Osteocyte (in vitro differentiated cells): ENCODE measurements at regions not wholly inside any gene's neighbourhood (a gene's known extent, or its start where the extent isn't known, plus 50 kb on each side); places are given as distances from the start of the nearest gene placed in this dataset.
"Not testable (repeated sequence)": the region's sequence is repeated elsewhere in the genome, so short reads cannot be mapped to it uniquely, and the experiment has no call there.

Experiments used
- DNase-seq: peaks from one replicate; pipeline ENCODE4 v3.0.0; 2021; ENCODE audit warnings: mixed read lengths; ENCODE audit not compliant: unreplicated experiment; ENCODE audit errors: extremely low spot score
- H3K27ac Mint-ChIP-seq: one replicate; pipeline ENCODE4 v1.8.0; 2021; ENCODE audit warnings: mild to moderate bottlenecking, mixed read lengths; ENCODE audit not compliant: unreplicated experiment
- H3K27me3 Mint-ChIP-seq: one replicate; pipeline ENCODE4 v1.8.0; 2021; ENCODE audit warnings: mixed read lengths; ENCODE audit not compliant: unreplicated experiment
- H3K36me3 Mint-ChIP-seq: one replicate; pipeline ENCODE4 v1.8.0; 2021; ENCODE audit warnings: mixed read lengths; ENCODE audit not compliant: unreplicated experiment
- H3K4me1 Mint-ChIP-seq: one replicate; pipeline ENCODE4 v1.8.0; 2021; ENCODE audit warnings: mixed read lengths; ENCODE audit not compliant: unreplicated experiment
- H3K4me3 Mint-ChIP-seq: one replicate; pipeline ENCODE4 v1.8.0; 2021; ENCODE audit warnings: mild to moderate bottlenecking, moderate library complexity, mixed read lengths; ENCODE audit not compliant: unreplicated experiment
- H3K9me3 Mint-ChIP-seq: one replicate; pipeline ENCODE4 v1.8.0; 2021; ENCODE audit warnings: mixed read lengths; ENCODE audit not compliant: unreplicated experiment
- CTCF ChIP-seq: fragments of 200-600 bp; sonication (generic); IDR thresholded peaks from 2 replicates; pipeline ENCODE4 v1.5.0; 2021; ENCODE audit warnings: antibody characterized with exemption, mild to moderate bottlenecking, moderate library complexity

GRCh38 chrX:83416273-83416672 is 91.8 kb upstream of the POU3F4 start:
- Mint-ChIP-seq H3K4me1 (no peaks in the 10 kb centered on the region), H3K9me3 (peaks cover 40% of the 10 kb centered on the region), H3K27me3 (no peaks in the 10 kb centered on the region), H3K27ac (no peak overlapping the region), H3K36me3 (no peaks in the 10 kb centered on the region), H3K4me3 (no peak overlapping the region)
- TF ChIP-seq CTCF, result no peak
- no peak for DNase-seq

GRCh38 chrX:83419030-83419792 is 88.9 kb upstream of the POU3F4 start:
- Mint-ChIP-seq H3K9me3 (peaks cover 52% of the 10 kb centered on the region), H3K27me3 (no peaks in the 10 kb centered on the region), H3K4me3 (no peak overlapping the region), H3K27ac (no peak overlapping the region), H3K4me1 (no peaks in the 10 kb centered on the region), H3K36me3 (no peaks in the 10 kb centered on the region)
- DNase-seq, result no peak
- TF ChIP-seq CTCF, result no peak

DNA sequence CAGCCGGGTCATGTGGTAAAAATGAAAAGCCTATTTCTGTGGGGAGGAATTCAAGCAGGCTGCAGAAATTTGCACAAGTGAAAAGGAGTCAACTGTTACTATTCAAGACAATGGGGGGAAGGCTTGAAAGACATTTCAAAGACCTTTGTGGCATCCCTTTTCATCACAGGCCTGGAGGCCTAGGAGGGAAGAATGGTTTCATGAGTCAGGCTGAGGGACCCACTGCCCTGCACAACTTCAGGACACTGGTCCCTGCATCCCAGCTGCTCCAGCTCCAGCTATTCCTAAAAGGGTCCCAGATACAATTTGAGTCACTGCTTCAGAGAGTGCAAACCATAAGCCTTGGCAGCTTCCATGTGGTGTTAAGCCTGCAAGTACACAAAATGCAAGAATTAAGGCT is 85.3 kb upstream of the POU3F4 start:
- no peak overlapping the region for H3K4me3 Mint-ChIP-seq
- H3K9me3 Mint-ChIP-seq, result peaks cover 70% of the 10 kb centered on the region
- no peaks in the 10 kb centered on the region for H3K4me1 Mint-ChIP-seq
- no peak overlapping the region for H3K27ac Mint-ChIP-seq
- no peak for DNase-seq
- TF ChIP-seq CTCF, result no peak
- no peaks in the 10 kb centered on the region for H3K36me3 Mint-ChIP-seq
- no peaks in the 10 kb centered on the region for H3K27me3 Mint-ChIP-seq

- H3K4me3 Mint-ChIP-seq, DNase-seq, H3K27ac Mint-ChIP-seq, H3K27me3 Mint-ChIP-seq, H3K36me3 Mint-ChIP-seq, H3K4me1 Mint-ChIP-seq: not testable (repeated sequence)
- H3K9me3 Mint-ChIP-seq, result peaks cover 35% of the 10 kb centered on the region
These were observed 65.5 kb upstream of the POU3F4 start for GRCh38 chrX:83442552-83442951.

- Mint-ChIP-seq H3K36me3 (no peaks in the 10 kb centered on the region), H3K4me1 (no peaks in the 10 kb centered on the region), H3K9me3 (peaks cover 39% of the 10 kb centered on the region), H3K27ac (no peak overlapping the region), H3K4me3 (no peak overlapping the region), H3K27me3 (no peaks in the 10 kb centered on the region)
- TF ChIP-seq CTCF, result no peak
- DNase-seq, result no peak
These were observed 61.7 kb upstream of the POU3F4 start for GRCh38 chrX:83446355-83446754.
